ENCODE measurements at regions not wholly inside any gene's neighbourhood (a gene's known extent, or its start where the extent isn't known, plus 50 kb on each side); places are given as distances from the start of the nearest gene placed in this dataset.
"Not testable (repeated sequence)": the region's sequence is repeated elsewhere in the genome, so short reads cannot be mapped to it uniquely, and the experiment has no call there.

GRCh38 chr3:95815828-95816227 lies 998.6 kb upstream of the EPHA6 start:
- no peak for DNase-seq

GRCh38 chr3:95826419-95826818 lies 988.0 kb upstream of the EPHA6 start:
- DNase-seq: no peak

GRCh38 chr3:95832146-95832545 lies 982.2 kb upstream of the EPHA6 start:
- no peak for DNase-seq

- DNase-seq: not testable (repeated sequence)
Observed at GRCh38 chr3:95860628-95861027, 953.8 kb upstream of the EPHA6 start.

GRCh38 chr3:95883801-95884200 lies 930.6 kb upstream of the EPHA6 start:
- no peak for DNase-seq

GRCh38 chr3:95886616-95887015 lies 927.8 kb upstream of the EPHA6 start:
- no peak for DNase-seq

GRCh38 chr3:95887114-95887513 lies 927.3 kb upstream of the EPHA6 start:
- DNase-seq: no peak

GRCh38 chr3:95894820-95895219 lies 919.6 kb upstream of the EPHA6 start:
- DNase-seq: no peak

- DNase-seq: no peak
Observed at GRCh38 chr3:95899494-95899893, 914.9 kb upstream of the EPHA6 start.

- DNase-seq: no peak
Observed at GRCh38 chr3:95899911-95900310, 914.5 kb upstream of the EPHA6 start.

- DNase-seq: no peak
Observed at GRCh38 chr3:95901948-95902347, 912.4 kb upstream of the EPHA6 start.

- no peak for DNase-seq
Observed at GRCh38 chr3:95905182-95905581, 909.2 kb upstream of the EPHA6 start.

GRCh38 chr3:95911767-95912166 lies 902.6 kb upstream of the EPHA6 start:
- DNase-seq: no peak

GRCh38 chr3:95923496-95924210 lies 890.7 kb upstream of the EPHA6 start:
- peak in 1 of 5 donors; percentile 1 for DNase-seq

- DNase-seq: no peak
Observed at GRCh38 chr3:95926904-95927501, 887.4 kb upstream of the EPHA6 start.

- DNase-seq: no peak
Observed at GRCh38 chr3:95934181-95934580, 880.2 kb upstream of the EPHA6 start.

GRCh38 chr3:95939235-95939809 lies 875.1 kb upstream of the EPHA6 start:
- no peak for DNase-seq

- no peak for DNase-seq
Observed at GRCh38 chr3:95965704-95966336, 848.6 kb upstream of the EPHA6 start.

- DNase-seq: no peak
Observed at GRCh38 chr3:95971573-95971972, 842.8 kb upstream of the EPHA6 start.

GRCh38 chr3:95994338-95994737 lies 820.1 kb upstream of the EPHA6 start:
- DNase-seq: no peak

GRCh38 chr3:96000966-96001365 lies 813.4 kb upstream of the EPHA6 start:
- DNase-seq: no peak

- DNase-seq: no peak
Observed at GRCh38 chr3:96007650-96008195, 806.7 kb upstream of the EPHA6 start.

- no peak for DNase-seq
Observed at GRCh38 chr3:96012939-96013338, 801.5 kb upstream of the EPHA6 start.

- DNase-seq: no peak
Observed at GRCh38 chr3:96017556-96017955, 796.8 kb upstream of the EPHA6 start.

Data from T-helper 1 cell (primary cell).